ENCODE measurements at regions not wholly inside any gene's neighbourhood (a gene's known extent, or its start where the extent isn't known, plus 50 kb on each side); places are given as distances from the start of the nearest gene placed in this dataset.

DNA sequence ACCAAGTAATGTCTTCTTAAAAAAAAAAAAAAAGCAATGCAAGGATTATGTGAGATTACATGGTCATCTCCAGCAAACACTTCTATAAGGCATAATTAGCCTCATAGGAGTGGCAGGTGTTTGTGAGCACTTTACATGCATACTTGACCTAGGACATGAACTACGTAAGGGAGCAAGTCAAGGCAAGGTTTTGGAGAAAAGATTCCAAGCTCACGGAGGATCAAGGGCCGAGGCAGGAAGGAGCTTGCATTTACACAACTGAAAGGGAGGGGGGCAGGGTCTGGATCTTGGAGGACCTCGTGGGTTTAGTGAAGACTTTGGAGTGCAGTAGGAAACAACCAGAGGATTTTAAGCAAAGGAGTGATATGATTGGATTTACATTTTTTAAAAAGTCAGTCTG lies 112.5 kb downstream of the CCER1 start:
- intact Hi-C loops (cut with DNase I) = no loop called here
- 51 to 57% methylated on average over 4 of the region's 4 CpGs for WGBS, 2 donors
- H3K36me3 ChIP-seq = no peaks in the 10 kb centered on the region
- TF ChIP-seq, protein P1, sequence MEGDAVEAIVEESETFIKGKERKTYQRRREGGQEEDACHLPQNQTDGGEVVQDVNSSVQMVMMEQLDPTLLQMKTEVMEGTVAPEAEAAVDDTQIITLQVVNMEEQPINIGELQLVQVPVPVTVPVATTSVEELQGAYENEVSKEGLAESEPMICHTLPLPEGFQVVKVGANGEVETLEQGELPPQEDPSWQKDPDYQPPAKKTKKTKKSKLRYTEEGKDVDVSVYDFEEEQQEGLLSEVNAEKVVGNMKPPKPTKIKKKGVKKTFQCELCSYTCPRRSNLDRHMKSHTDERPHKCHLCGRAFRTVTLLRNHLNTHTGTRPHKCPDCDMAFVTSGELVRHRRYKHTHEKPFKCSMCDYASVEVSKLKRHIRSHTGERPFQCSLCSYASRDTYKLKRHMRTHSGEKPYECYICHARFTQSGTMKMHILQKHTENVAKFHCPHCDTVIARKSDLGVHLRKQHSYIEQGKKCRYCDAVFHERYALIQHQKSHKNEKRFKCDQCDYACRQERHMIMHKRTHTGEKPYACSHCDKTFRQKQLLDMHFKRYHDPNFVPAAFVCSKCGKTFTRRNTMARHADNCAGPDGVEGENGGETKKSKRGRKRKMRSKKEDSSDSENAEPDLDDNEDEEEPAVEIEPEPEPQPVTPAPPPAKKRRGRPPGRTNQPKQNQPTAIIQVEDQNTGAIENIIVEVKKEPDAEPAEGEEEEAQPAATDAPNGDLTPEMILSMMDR (IDR thresholded peaks at IDR 0.05) = no peak
- no peak for TF ChIP-seq POLR2A (IDR thresholded peaks at IDR 0.05)
- no peaks in the 10 kb centered on the region for H3K9me3 ChIP-seq
- no peak overlapping the region for H3K4me3 ChIP-seq (replicated peaks in 1 of 3)
- no peak for DNase-seq
- H3K4me1 ChIP-seq = no peaks in the 10 kb centered on the region
- H3K27me3 ChIP-seq = no peaks in the 10 kb centered on the region
- H3K27ac ChIP-seq = no peak overlapping the region

DNA sequence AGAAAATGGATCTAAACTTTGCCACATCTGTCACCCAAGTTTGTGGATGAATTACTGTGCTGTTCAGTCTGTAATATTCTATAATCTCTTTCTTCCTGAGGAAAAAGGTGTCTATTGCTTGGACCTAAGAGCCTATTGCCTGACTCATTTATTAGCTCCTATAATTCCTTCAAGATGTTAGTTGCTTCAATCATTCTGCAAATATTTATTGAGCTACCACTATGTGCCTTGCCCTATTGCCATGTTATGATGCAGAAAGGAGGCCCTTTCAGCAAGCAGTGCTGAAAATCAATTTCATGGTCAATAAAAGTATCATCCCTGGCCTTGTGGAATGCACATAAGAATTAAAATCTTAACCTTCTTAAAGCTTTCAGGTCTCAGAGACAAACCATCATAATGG lies 113.6 kb downstream of the CCER1 start:
- Histone ChIP-seq H3K4me1 (no peaks in the 10 kb centered on the region), H3K9me3 (no peaks in the 10 kb centered on the region)
- TF ChIP-seq POLR2A (IDR thresholded peaks at IDR 0.05) = no peak
- TF ChIP-seq, protein P1 (IDR thresholded peaks at IDR 0.05) = no peak

DNA sequence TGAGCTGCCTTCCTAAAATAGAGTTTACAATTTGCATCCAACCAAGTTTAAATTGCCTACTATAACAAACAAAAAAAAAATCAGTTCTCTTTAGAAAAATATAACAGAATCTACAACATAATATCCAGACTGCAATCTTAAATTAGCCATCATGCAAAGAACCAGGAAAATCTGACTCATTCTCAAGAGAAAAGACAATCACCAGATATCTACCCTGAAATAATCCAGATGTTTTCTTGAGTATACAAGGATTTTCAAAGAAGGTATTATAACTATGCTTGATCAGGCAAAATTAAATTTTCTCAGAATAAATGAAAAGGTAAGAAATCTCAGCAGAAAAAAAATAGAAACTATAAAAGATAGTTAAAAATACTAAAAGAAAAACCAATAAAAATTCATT lies 115.6 kb downstream of the CCER1 start:
- Histone ChIP-seq H3K9me3 (no peaks in the 10 kb centered on the region), H3K36me3 (no peaks in the 10 kb centered on the region), H3K4me1 (no peaks in the 10 kb centered on the region), H3K27me3 (no peaks in the 10 kb centered on the region), H3K27ac (no peak overlapping the region), H3K4me3 (replicated peaks in 1 of 3) (no peak overlapping the region)
- intact Hi-C loops (cut with DNase I) = no loop called here
- DNase-seq = no peak
- TF ChIP-seq, protein P1 (IDR thresholded peaks at IDR 0.05) = no peak

More for the DNA sequence above, 113.6 kb downstream of the CCER1 start:
- Histone ChIP-seq H3K27me3 (no peaks in the 10 kb centered on the region), H3K36me3 (no peaks in the 10 kb centered on the region), H3K4me3 (replicated peaks in 1 of 3) (no peak overlapping the region), H3K27ac (no peak overlapping the region)
- intact Hi-C loops (cut with DNase I) = no loop called here
- DNase-seq = no peak

DNA sequence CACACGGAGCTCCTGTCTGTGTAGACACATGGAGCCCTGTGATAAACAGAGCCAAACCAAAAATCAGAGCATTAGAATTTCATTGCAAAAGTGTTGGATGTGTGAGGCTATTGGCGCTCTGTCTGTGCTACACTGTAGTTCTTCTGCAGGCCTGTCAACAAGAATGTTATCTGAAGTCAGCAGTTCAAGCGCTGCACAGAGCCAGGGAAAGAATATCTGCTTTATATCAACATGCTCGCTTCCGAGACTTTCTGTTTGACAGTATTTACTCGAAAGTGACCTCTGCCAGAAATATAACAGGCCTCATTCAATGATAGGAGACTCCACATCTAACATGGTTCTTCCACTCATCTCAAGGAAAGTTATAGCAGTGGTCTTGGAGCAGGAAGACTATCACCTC lies 118.3 kb downstream of the CCER1 start:
- H3K4me1 ChIP-seq = no peaks in the 10 kb centered on the region
- DNase-seq = no peak
- 81 to 82% methylated on average over 6 of the region's 6 CpGs for WGBS, 2 donors
- TF ChIP-seq POLR2A (IDR thresholded peaks at IDR 0.05) = no peak
- TF ChIP-seq, protein P1 (IDR thresholded peaks at IDR 0.05) = no peak
- no peak overlapping the region for H3K4me3 ChIP-seq (replicated peaks in 1 of 3)
- no peaks in the 10 kb centered on the region for H3K36me3 ChIP-seq
- intact Hi-C loops (cut with DNase I) = no loop called here
- no peak overlapping the region for H3K27ac ChIP-seq
- no peaks in the 10 kb centered on the region for H3K9me3 ChIP-seq
- no peaks in the 10 kb centered on the region for H3K27me3 ChIP-seq

DNA sequence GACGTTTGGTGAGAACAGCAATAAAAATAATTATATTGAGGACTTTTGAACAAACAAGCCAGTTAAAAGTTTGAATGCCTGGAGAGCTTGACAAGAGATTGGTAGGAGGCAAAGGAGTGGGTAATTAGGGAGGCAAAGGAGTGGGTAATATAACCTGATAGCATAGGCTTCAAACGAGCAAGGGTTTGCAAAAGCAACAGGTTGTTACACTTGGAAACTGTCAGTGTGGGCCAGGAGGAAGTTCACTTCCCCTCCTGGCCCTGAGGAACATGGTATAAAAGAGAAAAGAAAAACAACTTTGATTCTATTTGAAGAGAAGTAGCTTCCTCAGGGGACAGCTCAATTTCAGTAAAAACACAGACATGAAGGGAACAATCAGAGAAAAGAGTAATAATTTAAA lies 121.7 kb downstream of the CCER1 start:
- TF ChIP-seq POLR2A (IDR thresholded peaks at IDR 0.05) = no peak
- TF ChIP-seq, protein P1 (IDR thresholded peaks at IDR 0.05) = no peak

More for the DNA sequence above, 121.7 kb downstream of the CCER1 start:
- H3K27ac ChIP-seq = no peak overlapping the region
- no peaks in the 10 kb centered on the region for H3K9me3 ChIP-seq
- no peaks in the 10 kb centered on the region for H3K27me3 ChIP-seq
- intact Hi-C loops (cut with DNase I) = no loop called here
- whole genome bisulfite sequencing, 2 donors = 9 to 12% methylated on average over 2 of the region's 2 CpGs
- no peaks in the 10 kb centered on the region for H3K36me3 ChIP-seq
- no peak for DNase-seq
- H3K4me1 ChIP-seq = no peaks in the 10 kb centered on the region
- H3K4me3 ChIP-seq (replicated peaks in 1 of 3) = no peak overlapping the region

Data from thyroid gland (tissue), 4 donors.